NCI-H510A (cell line): ENCODE measurements at regions not wholly inside any gene's neighbourhood (a gene's known extent, or its start where the extent isn't known, plus 50 kb on each side); places are given as distances from the start of the nearest gene placed in this dataset.

ENCODE experiments used
- DNase-seq: peaks from one replicate; lab custom pipeline; 2025; lab: John Stamatoyannopoulos, UW

- DNase-seq, result no peak
These were observed 302.7 kb downstream of the MAF start for GRCh38 chr16:79297805-79298204.

GRCh38 chr16:79297296-79297695, 303.2 kb downstream of the MAF start:
- DNase-seq, result no peak

GRCh38 chr16:79296491-79296890, 304.0 kb downstream of the MAF start:
- no peak for DNase-seq

DNA sequence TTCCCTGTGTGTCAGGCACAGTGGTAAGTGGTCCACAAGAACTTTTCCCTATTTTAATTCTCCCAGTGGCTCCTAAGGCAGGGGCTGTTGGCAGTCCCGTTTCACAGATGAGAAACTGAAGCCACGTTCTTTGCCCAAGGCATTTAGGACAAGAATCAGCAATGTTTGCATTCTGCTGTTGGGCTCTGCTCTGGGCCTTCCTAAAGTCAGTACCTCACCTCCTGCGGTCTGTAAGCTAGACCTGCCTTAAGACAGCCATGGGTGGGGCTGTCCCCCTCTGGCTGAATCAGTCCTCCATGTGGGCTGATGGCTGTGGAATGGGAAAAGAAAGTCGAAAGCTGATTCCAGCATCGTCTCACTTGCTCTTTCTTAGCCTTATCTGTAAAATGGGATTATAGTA, 304.8 kb downstream of the MAF start:
- DNase-seq, result no peak

GRCh38 chr16:79295162-79295561, 305.4 kb downstream of the MAF start:
- DNase-seq, result no peak

DNA sequence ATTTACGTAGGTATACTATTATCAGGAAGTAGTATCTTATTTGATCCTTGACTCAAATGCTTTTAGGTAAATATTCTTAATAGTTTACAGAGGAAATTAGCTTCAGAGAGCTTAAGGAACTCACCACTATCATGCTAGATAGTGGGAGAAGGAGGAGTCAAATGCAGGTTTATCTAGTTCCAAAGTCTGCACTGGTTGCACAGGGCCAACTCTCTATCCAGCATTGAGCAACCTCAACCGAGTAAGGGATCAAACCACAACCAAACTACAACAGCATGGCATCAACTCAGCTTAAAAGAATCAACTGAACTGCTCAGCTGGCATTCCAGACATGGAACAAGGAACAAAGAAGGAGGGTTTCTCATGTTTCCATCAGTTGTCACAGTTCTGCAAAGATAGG, 306.0 kb downstream of the MAF start:
- DNase-seq, result no peak

DNA sequence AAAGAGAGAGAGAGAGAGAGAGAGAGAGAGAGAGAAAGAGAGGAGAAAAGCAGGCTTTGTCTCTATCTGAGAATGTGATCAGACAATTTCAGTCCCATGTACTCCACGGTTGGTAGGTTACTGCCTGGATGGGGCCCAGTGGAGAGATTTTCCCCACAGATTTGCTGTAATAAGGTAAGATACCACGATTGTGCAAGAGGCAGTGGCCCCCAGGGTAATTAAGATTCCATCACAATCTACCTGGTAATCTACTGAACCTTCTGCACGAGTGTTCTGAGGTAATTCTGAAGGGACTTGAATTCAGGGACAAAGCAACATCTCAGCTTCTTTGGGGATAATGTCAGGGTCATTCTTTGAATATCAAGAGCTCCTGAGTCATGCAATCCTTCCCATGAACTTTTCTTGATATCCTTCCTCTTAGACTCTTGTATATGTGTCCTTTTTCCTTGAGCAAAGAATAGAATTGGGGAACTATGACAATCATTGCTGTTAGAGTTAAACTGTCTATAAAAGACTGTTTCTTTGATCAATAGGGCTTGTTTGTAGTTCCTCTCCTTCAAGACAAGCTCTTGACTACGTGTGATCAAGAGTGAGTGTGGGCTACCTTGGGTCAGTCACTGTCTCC, 306.6 kb downstream of the MAF start:
- no peak for DNase-seq

- no peak for DNase-seq
These were observed 312.5 kb downstream of the MAF start for GRCh38 chr16:79288066-79288465.

- no peak for DNase-seq
These were observed 313.1 kb downstream of the MAF start for GRCh38 chr16:79287424-79287917.

- DNase-seq, result peak; percentile 94
These were observed 313.7 kb downstream of the MAF start for GRCh38 chr16:79286646-79287423.

- DNase-seq, result no peak
These were observed 315.8 kb downstream of the MAF start for GRCh38 chr16:79284766-79285165.

GRCh38 chr16:79283578-79283977, 317.0 kb downstream of the MAF start:
- DNase-seq, result no peak

GRCh38 chr16:79282806-79283205, 317.7 kb downstream of the MAF start:
- DNase-seq, result no peak

- no peak for DNase-seq
These were observed 322.0 kb downstream of the MAF start for GRCh38 chr16:79278506-79278905.

- no peak for DNase-seq
These were observed 324.0 kb downstream of the MAF start for GRCh38 chr16:79276501-79276900.

GRCh38 chr16:79274264-79274663, 326.3 kb downstream of the MAF start:
- DNase-seq, result no peak

GRCh38 chr16:79272141-79272577, 328.4 kb downstream of the MAF start:
- no peak for DNase-seq

DNA sequence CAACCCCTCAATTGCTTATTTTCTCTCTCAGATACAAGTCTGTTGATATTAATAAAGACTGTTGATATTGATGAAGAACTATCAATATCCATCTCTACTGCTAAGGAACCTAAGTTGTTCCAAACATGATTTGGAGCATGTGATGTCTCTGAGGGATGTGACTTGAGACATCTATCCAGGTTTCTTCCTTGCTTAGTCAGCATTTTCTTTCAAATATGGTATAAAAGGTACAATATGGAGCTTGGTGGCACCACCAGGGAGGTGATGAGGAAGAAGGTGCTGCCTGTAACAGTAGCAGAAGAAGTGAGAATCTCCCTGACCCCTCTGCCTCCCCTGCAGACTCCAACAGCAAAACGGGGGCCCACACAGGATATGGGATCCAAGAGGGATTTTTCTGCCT, 329.0 kb downstream of the MAF start:
- DNase-seq, result no peak

DNA sequence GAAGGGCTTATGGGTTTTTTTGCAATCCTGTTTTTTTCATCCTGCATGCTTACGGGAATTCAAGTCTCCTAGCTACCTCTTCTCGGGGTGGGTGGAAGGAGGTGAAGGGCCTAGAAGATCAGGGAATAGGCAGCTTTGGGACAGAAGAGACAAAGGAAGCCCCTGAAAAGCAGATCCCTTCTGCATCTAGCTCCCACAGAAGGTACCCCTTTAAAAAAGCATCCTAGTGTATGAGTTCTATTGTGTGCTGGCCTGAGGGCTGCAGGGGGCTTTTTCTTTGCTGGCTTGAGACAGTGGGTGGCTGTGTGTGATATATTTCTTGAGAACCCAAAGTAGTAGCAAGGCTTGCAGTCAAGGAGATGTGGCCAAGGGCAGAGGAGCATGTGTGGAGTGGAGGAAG, 330.5 kb downstream of the MAF start:
- DNase-seq, result no peak

- DNase-seq, result no peak
These were observed 331.2 kb downstream of the MAF start for GRCh38 chr16:79269211-79269863.

GRCh38 chr16:79267781-79268180, 332.8 kb downstream of the MAF start:
- no peak for DNase-seq

DNA sequence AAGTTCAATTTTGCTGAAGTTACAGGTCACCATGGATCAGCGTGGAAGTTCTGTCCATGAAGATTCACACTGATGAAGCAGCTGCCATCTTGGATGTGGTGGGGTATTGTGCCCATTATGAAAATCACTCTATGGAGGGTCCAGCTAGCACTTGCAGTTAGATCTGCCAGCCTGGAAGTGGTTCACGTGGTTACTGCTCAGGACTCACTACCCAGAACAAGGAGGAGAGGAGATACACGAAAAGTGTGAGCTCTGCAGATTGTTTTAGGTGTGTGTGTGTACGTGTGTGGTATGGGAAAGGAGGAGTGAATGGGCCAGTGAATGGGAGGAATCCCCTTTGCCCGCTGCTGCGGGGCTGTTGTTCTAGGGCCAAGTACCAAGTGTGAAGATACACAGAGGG, 333.4 kb downstream of the MAF start:
- DNase-seq, result no peak

DNA sequence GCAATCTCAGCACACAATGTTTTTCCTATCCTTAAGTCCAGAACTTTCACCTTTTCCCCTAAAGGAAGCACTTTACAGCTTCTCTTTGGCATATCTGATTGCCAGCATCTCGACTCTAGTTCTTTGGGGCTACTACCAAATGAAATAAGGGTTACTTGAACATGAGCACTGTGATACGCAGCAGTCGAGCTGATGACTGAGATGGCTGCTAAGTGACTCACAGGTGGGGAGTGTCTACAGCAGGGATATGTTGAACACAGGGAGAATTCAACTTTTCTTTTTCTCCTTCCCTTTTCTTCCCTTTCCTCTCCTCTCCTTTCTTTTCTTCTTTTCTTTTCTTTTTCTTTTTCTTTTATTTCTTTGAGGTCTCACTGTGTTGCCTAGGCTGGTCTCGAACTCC, 334.8 kb downstream of the MAF start:
- DNase-seq, result no peak
